GM12891 (cell line): ENCODE measurements at regions not wholly inside any gene's neighbourhood (a gene's known extent, or its start where the extent isn't known, plus 50 kb on each side); places are given as distances from the start of the nearest gene placed in this dataset.

Experiments used
- DNase-seq: peaks from one replicate; pipeline ENCODE4 v3.0.0; 2011; ENCODE audit warnings: low spot score; ENCODE audit not compliant: insufficient read length
- FAIRE-seq: peaks from 2 replicates; lab custom pipeline; 2011; peaks lifted over from hg19 to GRCh38; lab: Jason Lieb, UNC
- PAX5 ChIP-seq: IDR thresholded peaks from 2 replicates; pipeline ENCODE4 v1.6.1; 2011; ENCODE audit warnings: low read length, moderate library complexity, mild to moderate bottlenecking; ENCODE audit not compliant: insufficient read depth, severe bottlenecking
- POLR2A ChIP-seq: IDR thresholded peaks from 2 replicates; pipeline ENCODE4 v1.6.1; 2011; ENCODE audit warnings: low read depth, low read length, control low read depth
- POLR2AphosphoS5 ChIP-seq: IDR thresholded peaks from 2 replicates; pipeline ENCODE4 v1.6.1; 2011; ENCODE audit warnings: low read depth, low read length, control low read depth
- POU2F2 ChIP-seq: IDR thresholded peaks from 2 replicates; pipeline ENCODE4 v1.6.1; 2011; ENCODE audit warnings: low read depth, mild to moderate bottlenecking, control low read depth, low read length, moderate library complexity
- SPI1 ChIP-seq: IDR thresholded peaks from 2 replicates; pipeline ENCODE4 v1.6.1; 2011; ENCODE audit warnings: low read depth, low read length, control low read depth
- TAF1 ChIP-seq: IDR thresholded peaks from 2 replicates; pipeline ENCODE4 v1.6.1; 2011; ENCODE audit warnings: low read depth, low read length, control low read depth

DNA sequence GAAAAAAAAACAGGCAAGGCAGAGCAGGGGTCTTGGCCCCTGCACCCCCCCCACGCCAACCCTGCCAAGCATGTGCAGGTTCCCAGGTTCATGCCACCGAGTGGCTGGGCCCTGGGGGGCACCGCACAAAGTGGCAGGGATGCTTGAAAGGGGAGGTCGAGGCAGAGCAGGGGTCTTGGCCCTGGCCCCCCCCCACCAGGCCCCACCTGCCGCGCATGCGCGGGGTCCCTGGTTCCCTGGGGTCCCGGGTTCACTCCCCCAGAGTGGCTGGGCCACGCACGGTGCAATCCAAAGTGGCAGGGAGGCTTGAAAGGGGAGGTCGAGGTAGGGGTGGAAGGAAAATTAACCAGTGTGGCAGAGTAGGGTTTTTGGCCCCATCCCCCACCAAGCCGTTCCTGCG is 312.2 kb downstream of the ALG10 start:
- no peak for TF ChIP-seq TAF1
- TF ChIP-seq POLR2AphosphoS5 = no peak
- no peak for TF ChIP-seq POU2F2
- TF ChIP-seq POLR2A = no peak
- TF ChIP-seq SPI1 = no peak
- no peak for TF ChIP-seq PAX5
- DNase-seq (no peak), FAIRE-seq (no peak)

DNA sequence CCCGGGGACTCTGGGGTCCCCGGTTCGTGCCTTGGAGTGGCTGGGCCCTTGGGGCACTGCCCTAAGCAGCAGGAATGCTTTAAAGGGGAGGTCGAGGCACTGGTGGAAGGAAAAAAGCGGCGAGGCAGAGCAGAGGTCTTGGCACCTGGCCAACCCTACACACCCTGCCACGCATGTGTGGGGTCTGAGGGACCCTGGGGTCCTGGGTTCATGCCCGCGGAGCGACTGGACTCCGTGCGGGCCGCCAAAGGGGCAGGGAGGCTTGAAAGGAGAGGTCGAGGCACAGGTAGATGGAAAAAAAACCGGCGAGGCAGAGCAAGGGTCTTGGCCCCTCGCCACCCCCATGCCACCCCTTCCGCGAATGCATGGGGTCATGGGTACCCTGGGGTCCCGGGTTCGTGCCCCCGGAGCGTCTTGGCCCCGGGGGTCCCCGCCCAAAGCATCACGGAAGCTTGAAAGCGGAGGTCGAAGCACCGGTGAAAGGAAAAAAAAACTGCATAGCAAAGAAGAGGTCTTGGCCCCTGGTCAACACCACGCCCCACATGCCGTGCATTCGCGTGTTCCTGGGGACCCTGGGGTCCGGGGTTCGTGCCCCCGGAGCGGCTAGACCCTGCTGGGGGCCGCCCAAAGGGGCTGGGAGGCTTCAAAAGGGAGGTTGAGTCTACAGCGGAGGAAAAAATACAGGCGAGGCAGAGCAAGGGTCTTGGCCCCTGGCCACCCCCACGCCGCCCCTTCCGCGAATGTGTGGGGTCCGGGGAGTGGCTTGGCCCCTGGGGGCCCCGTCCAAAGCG is 312.9 kb downstream of the ALG10 start:
- DNase-seq = no peak
- TF ChIP-seq POLR2A (no peak), POU2F2 (no peak)
- FAIRE-seq = no peak

DNA sequence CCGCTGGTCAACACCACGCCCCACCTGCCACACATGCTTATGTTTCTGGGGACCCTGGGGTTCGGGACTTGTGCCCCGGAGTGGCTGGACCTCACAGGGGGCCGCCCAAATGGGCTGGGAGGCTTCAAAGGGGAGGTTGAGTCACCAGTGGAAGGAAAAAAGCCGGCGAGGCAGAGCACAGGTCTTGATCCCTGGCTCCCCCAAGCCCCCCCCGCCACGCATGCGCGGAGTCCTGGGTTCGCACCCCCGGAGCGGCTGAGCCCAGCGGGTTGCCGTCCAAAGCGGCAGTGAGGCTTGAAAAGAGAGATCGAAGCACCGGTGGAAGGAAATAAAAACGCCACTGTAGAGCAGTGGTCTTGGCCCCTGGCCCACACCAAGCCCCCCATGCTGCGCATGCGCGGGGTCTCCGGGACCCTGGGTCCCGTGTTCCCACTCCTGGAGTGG is 313.5 kb downstream of the ALG10 start:
- FAIRE-seq (no peak), DNase-seq (no peak)
- TF ChIP-seq POLR2A = no peak
- no peak for TF ChIP-seq PAX5
- TF ChIP-seq SPI1 = no peak
- no peak for TF ChIP-seq POLR2AphosphoS5
- no peak for TF ChIP-seq TAF1
- TF ChIP-seq POU2F2 = no peak

DNA sequence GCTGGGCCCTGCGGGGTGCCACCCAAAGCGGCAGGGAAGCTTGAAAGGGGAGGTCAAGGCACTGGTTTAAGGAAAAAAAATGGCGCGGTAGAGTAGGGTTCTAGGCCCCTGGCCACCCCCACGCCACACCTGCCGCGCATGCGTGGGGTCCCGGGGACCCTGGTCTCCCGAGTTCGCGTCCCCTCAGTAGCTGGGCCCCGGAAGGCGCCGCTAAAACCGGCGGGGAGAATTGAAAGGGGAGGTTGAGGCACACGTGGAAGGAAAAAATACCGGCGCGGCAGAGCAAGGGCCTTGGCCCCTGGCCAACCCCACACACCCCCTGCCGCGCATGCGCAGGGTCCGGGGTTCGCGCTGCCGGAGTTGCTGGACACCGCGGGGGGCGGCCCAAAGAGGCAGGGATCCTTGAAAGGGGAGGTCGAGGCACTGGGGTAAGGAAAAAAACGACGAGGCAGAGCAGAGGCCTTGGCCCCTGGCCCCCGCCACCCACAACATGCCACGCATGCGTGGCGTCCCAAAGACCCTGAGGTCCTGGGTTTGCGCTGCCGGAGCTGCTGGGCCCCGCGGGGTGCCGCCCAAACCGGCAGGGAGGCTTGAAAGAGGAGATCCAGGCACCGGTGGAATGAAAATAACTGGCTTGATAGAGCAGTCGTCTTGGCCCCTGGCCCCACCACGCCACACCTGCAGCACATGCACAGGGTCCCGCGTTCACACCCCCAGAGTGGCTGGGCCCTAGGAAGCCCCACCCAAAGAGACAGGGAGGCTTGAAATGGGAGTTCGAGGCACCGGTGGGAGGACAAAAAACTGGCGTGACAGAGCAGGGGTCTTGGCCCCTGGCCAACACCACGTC is 314.5 kb downstream of the ALG10 start:
- TF ChIP-seq PAX5 = no peak
- no peak for TF ChIP-seq POLR2A
- TF ChIP-seq TAF1 = no peak
- no peak for TF ChIP-seq POLR2AphosphoS5
- no peak for TF ChIP-seq POU2F2
- TF ChIP-seq SPI1 = no peak
- DNase-seq (no peak), FAIRE-seq (no peak)

DNA sequence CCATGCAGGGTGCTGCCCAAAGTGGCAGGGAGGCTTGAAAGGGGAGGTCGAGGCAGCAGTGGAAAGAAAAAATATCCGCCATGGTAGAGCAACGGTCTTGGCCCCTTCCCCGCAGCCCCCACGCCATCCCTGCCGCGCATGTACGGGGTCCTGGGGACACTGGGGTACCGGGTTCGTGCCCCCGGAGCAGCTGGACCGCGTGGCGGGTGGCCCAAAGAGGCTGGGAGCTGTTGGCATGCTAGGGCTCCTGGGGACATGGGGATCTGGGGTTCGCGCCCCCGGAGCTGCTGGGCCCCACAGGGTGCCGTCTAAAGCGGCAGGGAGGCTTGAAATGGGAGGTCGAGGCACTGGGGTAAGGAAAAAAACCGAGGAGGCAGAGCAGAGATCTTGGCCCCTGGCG is 316.5 kb downstream of the ALG10 start:
- no peak for DNase-seq
- TF ChIP-seq TAF1 = no peak
- no peak for TF ChIP-seq POU2F2
- FAIRE-seq = no peak

DNA sequence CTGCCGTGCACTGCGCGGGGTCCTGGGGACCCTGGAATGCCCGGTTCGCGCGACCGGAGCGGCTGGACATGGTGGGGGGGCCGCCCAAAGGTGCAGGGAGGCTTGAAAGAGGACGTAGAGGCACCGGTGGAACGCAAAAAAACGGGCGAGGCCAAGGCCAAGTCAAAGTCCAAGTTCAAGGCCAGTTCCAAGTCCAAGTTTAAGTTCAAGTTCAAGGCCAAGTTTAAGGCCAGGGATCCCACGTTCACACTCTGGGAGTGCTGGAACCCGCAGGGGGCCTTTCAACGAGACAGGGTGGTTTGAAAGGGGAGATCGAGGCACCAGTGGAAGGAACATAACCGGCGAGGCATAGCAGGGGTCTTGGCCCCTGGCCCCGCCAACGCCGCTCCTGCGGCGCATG is 317.6 kb downstream of the ALG10 start:
- DNase-seq (no peak), FAIRE-seq (no peak)
- no peak for TF ChIP-seq POLR2A
- no peak for TF ChIP-seq SPI1
- TF ChIP-seq POLR2AphosphoS5 = no peak
- no peak for TF ChIP-seq TAF1
- no peak for TF ChIP-seq POU2F2
- no peak for TF ChIP-seq PAX5

DNA sequence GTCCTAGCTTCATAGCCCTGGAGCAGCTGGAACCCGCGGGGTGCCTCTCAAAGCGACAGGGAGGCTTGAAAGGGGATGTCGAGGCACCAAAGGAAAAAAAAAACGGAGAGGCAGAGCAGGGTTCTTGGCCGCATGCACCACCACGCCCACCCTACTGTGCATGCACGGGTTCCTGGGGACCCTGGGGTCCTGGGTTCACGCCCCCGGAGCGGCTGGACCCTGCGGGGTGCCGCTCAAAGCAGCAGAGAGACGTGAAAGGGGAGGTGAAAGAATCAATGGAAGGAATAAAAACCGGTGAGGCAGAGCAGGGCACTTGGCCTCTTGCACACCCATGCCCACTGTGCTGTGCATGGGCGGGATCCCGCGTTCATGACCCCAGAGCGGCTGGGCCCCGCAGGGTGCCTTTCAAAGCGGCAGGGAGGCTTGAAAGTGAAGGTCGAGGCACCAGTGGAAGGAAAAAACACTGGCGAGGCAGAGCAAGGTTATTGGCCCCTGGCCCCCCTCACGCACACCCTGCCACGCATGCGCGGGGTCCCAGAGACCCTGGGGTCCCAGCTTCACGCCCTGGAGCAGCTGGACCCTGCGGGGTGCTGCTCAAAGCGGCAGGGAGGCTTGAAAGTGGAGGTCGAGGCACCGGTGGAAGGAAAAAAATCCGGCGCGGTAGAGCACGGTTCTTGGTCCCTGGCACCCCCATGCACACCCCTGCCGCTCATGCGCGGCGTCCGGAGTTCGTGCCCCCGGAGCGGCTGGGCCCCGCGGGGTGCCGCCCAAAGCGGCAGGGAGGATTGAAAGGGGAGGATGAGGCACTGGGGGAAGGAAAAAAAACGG is 318.5 kb downstream of the ALG10 start:
- DNase-seq (no peak), FAIRE-seq (no peak)
- TF ChIP-seq PAX5 (no peak), POLR2AphosphoS5 (no peak), TAF1 (no peak)

DNA sequence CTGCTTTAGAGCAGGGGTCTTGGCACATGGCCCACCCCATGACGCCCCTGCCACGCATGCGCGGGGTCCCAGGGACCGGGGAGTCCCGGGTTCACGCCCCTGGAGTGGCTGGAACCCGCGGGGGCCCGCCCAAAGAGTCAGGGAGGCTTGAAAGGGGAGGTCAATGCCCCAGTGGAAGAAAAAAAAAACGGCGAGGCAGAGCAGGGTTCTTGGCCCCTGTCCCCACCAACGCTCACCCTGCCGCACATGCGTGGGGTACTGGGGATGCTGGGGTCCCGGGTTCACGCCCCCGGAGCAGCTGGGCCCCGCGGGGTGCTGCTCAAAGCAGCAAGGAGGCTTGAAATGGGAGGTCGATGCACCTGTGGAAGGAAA is 319.1 kb downstream of the ALG10 start:
- no peak for TF ChIP-seq POU2F2
- no peak for FAIRE-seq
- no peak for DNase-seq

DNA sequence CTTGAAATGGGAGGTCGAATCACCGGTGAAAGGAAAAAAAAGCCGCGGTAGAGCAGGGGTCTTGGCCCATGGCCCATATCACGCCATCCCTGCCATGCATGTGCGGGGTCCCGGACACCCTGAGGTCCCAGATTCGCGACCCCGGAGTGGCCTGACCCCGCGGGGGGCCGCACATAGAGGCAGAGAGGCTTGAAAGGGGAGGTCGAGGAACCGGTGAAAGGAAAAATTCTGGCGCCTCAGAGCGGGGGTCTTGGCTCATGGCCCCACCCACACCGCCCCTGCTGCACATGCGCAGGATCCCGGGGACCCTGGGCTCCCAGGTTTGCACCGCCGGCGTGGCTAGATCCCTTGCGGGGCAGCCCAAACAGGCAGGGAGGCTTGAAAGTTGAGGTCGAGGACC is 319.8 kb downstream of the ALG10 start:
- DNase-seq (no peak), FAIRE-seq (no peak)
- TF ChIP-seq SPI1 (no peak), POU2F2 (no peak), PAX5 (no peak), POLR2A (no peak), POLR2AphosphoS5 (no peak)

DNA sequence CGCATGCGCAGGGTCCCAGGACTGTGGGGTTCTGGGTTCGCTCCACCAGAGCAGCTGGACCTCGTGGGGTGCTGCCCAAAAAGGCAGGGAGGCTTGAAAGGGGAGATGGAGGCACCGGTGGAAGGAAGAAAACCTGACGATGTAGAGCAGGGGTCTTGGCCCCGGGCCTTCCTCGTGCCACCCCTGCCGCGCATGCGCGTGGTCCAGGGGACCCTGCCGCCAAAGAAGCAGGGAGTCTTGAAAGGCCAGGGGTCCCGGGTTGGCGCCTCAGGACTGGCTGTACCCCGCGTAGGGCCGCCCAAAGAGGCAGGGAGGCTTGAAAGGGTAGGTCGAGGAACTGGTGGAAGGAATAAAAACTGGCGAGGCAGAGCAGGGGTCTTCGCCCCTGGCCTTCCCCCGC is 321.0 kb downstream of the ALG10 start:
- no peak for DNase-seq
- FAIRE-seq = no peak
- TF ChIP-seq PAX5 (no peak), POU2F2 (no peak), SPI1 (no peak), POLR2AphosphoS5 (no peak), POLR2A (no peak), TAF1 (no peak)
